Astrocyte of the cerebellum (primary cell): ENCODE measurements at regions not wholly inside any gene's neighbourhood (a gene's known extent, or its start where the extent isn't known, plus 50 kb on each side); places are given as distances from the start of the nearest gene placed in this dataset.

ENCODE experiments used
- DNase-seq: peaks from one replicate; pipeline ENCODE4 v3.0.0-alpha.2; 2011; ENCODE audit warnings: low read depth
- H3K4me3 ChIP-seq: 2 replicates; pipeline ENCODE4 v1.5.1; 2011; ENCODE audit warnings: mild to moderate bottlenecking, low read depth, low read length, moderate library complexity
- CTCF ChIP-seq: IDR thresholded peaks from 2 replicates; pipeline ENCODE4 v1.5.1; 2012; ENCODE audit warnings: low read length, low read depth, moderate library complexity, mild to moderate bottlenecking; ENCODE audit errors: missing control alignments
- in situ Hi-C: cut with HindIII; loops from 2 replicates; pipeline ENCODE4 v1.10.0; 2017; ENCODE audit warnings: low sequenced_read_pairs

- DNase-seq = no peak
- H3K4me3 ChIP-seq = no peak overlapping the region
- in situ Hi-C loops = no loop called here
- no peak for TF ChIP-seq CTCF
Measured at GRCh38 chr1:87718241-87718950, 389.7 kb downstream of the LMO4 start.

GRCh38 chr1:87719658-87720057 is 391.0 kb downstream of the LMO4 start:
- in situ Hi-C loops = no loop called here
- no peak for DNase-seq
- H3K4me3 ChIP-seq = no peak overlapping the region
- no peak for TF ChIP-seq CTCF

GRCh38 chr1:87720561-87720960 is 391.9 kb downstream of the LMO4 start:
- no peak overlapping the region for H3K4me3 ChIP-seq
- DNase-seq = no peak
- TF ChIP-seq CTCF = no peak
- in situ Hi-C loops = no loop called here

- in situ Hi-C loops = no loop called here
- TF ChIP-seq CTCF = no peak
- no peak overlapping the region for H3K4me3 ChIP-seq
- DNase-seq = no peak
Measured at GRCh38 chr1:87723193-87723592, 394.5 kb downstream of the LMO4 start.

- H3K4me3 ChIP-seq = no peak overlapping the region
- DNase-seq = no peak
- no peak for TF ChIP-seq CTCF
- in situ Hi-C loops = no loop called here
Measured at GRCh38 chr1:87728169-87728568, 399.5 kb downstream of the LMO4 start.

- no peak overlapping the region for H3K4me3 ChIP-seq
- in situ Hi-C loops = no loop called here
- no peak for TF ChIP-seq CTCF
- no peak for DNase-seq
Measured at GRCh38 chr1:87730274-87731216, 401.9 kb downstream of the LMO4 start.
